ENCODE measurements at regions not wholly inside any gene's neighbourhood (a gene's known extent, or its start where the extent isn't known, plus 50 kb on each side); places are given as distances from the start of the nearest gene placed in this dataset.
"Not testable (repeated sequence)": the region's sequence is repeated elsewhere in the genome, so short reads cannot be mapped to it uniquely, and the experiment has no call there.

GRCh38 chr6:76560851-76561755, 488.6 kb upstream of the IMPG1 start:
- DNase-seq; intact Hi-C loops (cut with DNase I, micrococcal nuclease); ATAC-seq: not testable (repeated sequence)

GRCh38 chr6:76553256-76553655, 480.8 kb upstream of the IMPG1 start:
- intact Hi-C loops (cut with DNase I, micrococcal nuclease), result no loop called here
- DNase-seq (no peak), ATAC-seq (no peak)

- DNase-seq, result no peak
- intact Hi-C loops (cut with DNase I, micrococcal nuclease), result no loop called here
- ATAC-seq, result no peak
Observed at GRCh38 chr6:76552268-76552667, 479.8 kb upstream of the IMPG1 start.

- DNase-seq (no peak), ATAC-seq (no peak)
- intact Hi-C loops (cut with DNase I, micrococcal nuclease), result no loop called here
Observed at GRCh38 chr6:76533661-76534060, 461.2 kb upstream of the IMPG1 start.

GRCh38 chr6:76532647-76533046, 460.2 kb upstream of the IMPG1 start:
- ATAC-seq, result no peak
- intact Hi-C loops (cut with DNase I, micrococcal nuclease), result no loop called here

GRCh38 chr6:76518443-76518842, 446.0 kb upstream of the IMPG1 start:
- ATAC-seq (no peak), DNase-seq (no peak)
- intact Hi-C loops (cut with DNase I, micrococcal nuclease), result no loop called here

More at GRCh38 chr6:76532647-76533046, 460.2 kb upstream of the IMPG1 start:
- DNase-seq, result no peak

GRCh38 chr6:76516924-76517323, 444.5 kb upstream of the IMPG1 start:
- ATAC-seq (no peak), DNase-seq (no peak)

GRCh38 chr6:76510489-76510888, 438.0 kb upstream of the IMPG1 start:
- no peak for DNase-seq
- intact Hi-C loops (cut with DNase I, micrococcal nuclease), result no loop called here
- ATAC-seq, result no peak

More at GRCh38 chr6:76516924-76517323, 444.5 kb upstream of the IMPG1 start:
- intact Hi-C loops (cut with DNase I, micrococcal nuclease), result no loop called here

- no peak for DNase-seq
- intact Hi-C loops (cut with DNase I, micrococcal nuclease), result no loop called here
- ATAC-seq, result no peak
Observed at GRCh38 chr6:76509397-76509796, 436.9 kb upstream of the IMPG1 start.

- no peak for DNase-seq
- intact Hi-C loops (cut with DNase I, micrococcal nuclease), result no loop called here
- no peak for ATAC-seq
Observed at GRCh38 chr6:76506808-76507207, 434.3 kb upstream of the IMPG1 start.

- DNase-seq (no peak), ATAC-seq (no peak)
- intact Hi-C loops (cut with DNase I, micrococcal nuclease), result no loop called here
Observed at GRCh38 chr6:76495909-76496308, 423.4 kb upstream of the IMPG1 start.

- DNase-seq; ATAC-seq; intact Hi-C loops (cut with DNase I, micrococcal nuclease): not testable (repeated sequence)
Observed at GRCh38 chr6:76491376-76491775, 418.9 kb upstream of the IMPG1 start.

GRCh38 chr6:76490456-76490855, 418.0 kb upstream of the IMPG1 start:
- no peak for ATAC-seq
- intact Hi-C loops (cut with DNase I, micrococcal nuclease), result no loop called here
- no peak for DNase-seq

GRCh38 chr6:76481101-76481500, 408.6 kb upstream of the IMPG1 start:
- ATAC-seq, result peak; percentile 66
- DNase-seq, result peak in 1 of 2 donors; percentile 6
- intact Hi-C loops (cut with DNase I, micrococcal nuclease), result no loop called here

- ATAC-seq, result no peak
- DNase-seq, result no peak
- intact Hi-C loops (cut with DNase I, micrococcal nuclease), result no loop called here
Observed at GRCh38 chr6:76472858-76473257, 400.4 kb upstream of the IMPG1 start.

- DNase-seq (no peak), ATAC-seq (no peak)
- intact Hi-C loops (cut with DNase I, micrococcal nuclease), result no loop called here
Observed at GRCh38 chr6:76466286-76466685, 393.8 kb upstream of the IMPG1 start.

- intact Hi-C loops (cut with DNase I, micrococcal nuclease), result no loop called here
- ATAC-seq (no peak), DNase-seq (no peak)
Observed at GRCh38 chr6:76465410-76465809, 392.9 kb upstream of the IMPG1 start.

GRCh38 chr6:76453270-76453669, 380.8 kb upstream of the IMPG1 start:
- no peak for DNase-seq
- intact Hi-C loops (cut with DNase I, micrococcal nuclease), result no loop called here
- no peak for ATAC-seq

GRCh38 chr6:76451926-76452709, 379.7 kb upstream of the IMPG1 start:
- DNase-seq (no peak), ATAC-seq (no peak)
- intact Hi-C loops (cut with DNase I, micrococcal nuclease), result no loop called here

GRCh38 chr6:76448109-76448508, 375.6 kb upstream of the IMPG1 start:
- DNase-seq, result no peak
- ATAC-seq, result no peak
- intact Hi-C loops (cut with DNase I, micrococcal nuclease), result no loop called here
